SU-DHL-6 (cell line): ENCODE measurements at regions not wholly inside any gene's neighbourhood (a gene's known extent, or its start where the extent isn't known, plus 50 kb on each side); places are given as distances from the start of the nearest gene placed in this dataset.

ENCODE experiments used
- CTCF ChIP-seq: fragments of 200-600 bp; sonication (generic); IDR thresholded peaks from one replicate; pipeline ENCODE4 v1.5.1; 2017; ENCODE audit warnings: antibody characterized with exemption, mild to moderate bottlenecking, low read length, moderate library complexity; ENCODE audit not compliant: insufficient read depth, poor library complexity, severe bottlenecking
- EZH2phosphoT487 ChIP-seq: fragments of 200-600 bp; sonication (generic), shearing (Covaris generic); conservative IDR thresholded peaks from 2 replicates; pipeline ENCODE4 v1.6.1; 2018; ENCODE audit warnings: mild to moderate bottlenecking, antibody characterized with exemption, low read length, moderate library complexity, mixed read lengths

GRCh38 chr10:3455385-3456334, 283.1 kb upstream of the PITRM1 start:
- no peak for TF ChIP-seq CTCF
- TF ChIP-seq EZH2phosphoT487: no peak
